Stimulated activated CD4-positive, alpha-beta T cell treated with anti-CD3 and anti-CD28 coated beads, TNF-alpha, amount 100 ng/mL, for 48 hours (primary cell): ENCODE measurements at regions not wholly inside any gene's neighbourhood (a gene's known extent, or its start where the extent isn't known, plus 50 kb on each side); places are given as distances from the start of the nearest gene placed in this dataset.

Experiments used
- DNase-seq, 3 donors: peaks; one replicate each; pipeline ENCODE4 v3.0.0-alpha.2; 2020; ENCODE audit warnings: low read depth in 3 of 3

GRCh38 chr3:144516589-144516988, 545.0 kb downstream of the DIPK2A start:
- no peak for DNase-seq

DNA sequence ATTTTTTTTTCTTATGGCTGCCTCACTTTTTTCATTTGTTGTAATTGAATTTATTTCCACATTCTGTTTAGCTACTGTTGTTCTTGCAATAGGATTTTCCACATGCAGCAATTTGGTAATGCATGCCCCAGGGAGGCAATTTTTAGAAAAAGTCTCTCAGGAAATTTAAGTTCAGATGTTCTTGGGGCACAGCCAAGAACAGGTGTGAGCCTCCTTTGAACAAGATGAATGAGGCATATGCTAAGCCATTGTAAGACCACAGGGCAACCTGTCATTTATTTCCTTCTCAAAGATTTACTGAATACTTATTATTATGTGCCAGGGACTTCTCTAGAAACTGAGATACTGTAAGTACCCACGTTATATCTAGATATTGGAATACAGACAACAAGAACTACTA, 549.5 kb downstream of the DIPK2A start:
- DNase-seq: no peak

GRCh38 chr3:144522456-144522855, 550.8 kb downstream of the DIPK2A start:
- DNase-seq: no peak

DNA sequence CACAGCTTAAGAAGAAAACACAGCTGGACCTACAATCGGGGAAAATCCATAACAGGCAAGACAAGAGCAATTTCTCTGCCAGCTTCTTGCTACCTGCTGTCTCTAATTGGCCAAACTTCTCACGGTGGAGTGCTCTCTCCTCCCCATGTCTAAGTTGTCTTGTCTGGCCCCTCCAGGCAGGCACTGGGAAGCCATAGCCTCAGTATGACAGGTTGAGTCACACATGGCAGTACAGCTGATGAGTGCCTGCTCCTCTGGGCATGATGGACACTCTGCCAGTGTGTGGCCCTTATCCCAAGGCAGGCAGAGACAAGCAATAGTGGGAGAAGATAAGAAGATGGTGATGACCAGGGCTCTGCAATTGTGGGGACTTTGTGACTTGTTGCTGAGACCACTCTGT, 551.8 kb downstream of the DIPK2A start:
- no peak for DNase-seq

DNA sequence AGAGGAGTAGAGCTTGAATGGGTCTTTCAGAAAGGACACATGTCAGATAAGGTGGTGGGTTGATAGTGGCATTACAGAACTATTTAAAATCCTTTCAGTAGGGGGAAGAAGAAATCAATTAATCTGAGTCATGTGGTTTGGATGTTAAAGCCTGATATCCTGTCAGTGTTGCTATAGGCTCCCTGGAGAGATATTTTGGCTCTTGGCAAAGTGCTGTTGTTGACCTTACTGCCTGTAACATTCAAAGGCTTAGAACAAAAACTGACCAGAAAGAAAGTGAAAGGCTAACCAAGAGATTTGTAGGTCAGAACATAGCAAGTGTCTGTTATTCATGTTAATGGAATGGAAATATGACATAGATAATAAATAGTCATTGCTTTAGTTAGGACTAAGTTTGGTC, 552.9 kb downstream of the DIPK2A start:
- no peak for DNase-seq

- no peak for DNase-seq
Measured at GRCh38 chr3:144529566-144529965, 557.9 kb downstream of the DIPK2A start.

GRCh38 chr3:144544871-144545270, 573.2 kb downstream of the DIPK2A start:
- no peak for DNase-seq

- no peak for DNase-seq
Measured at GRCh38 chr3:144546539-144546938, 574.9 kb downstream of the DIPK2A start.

DNA sequence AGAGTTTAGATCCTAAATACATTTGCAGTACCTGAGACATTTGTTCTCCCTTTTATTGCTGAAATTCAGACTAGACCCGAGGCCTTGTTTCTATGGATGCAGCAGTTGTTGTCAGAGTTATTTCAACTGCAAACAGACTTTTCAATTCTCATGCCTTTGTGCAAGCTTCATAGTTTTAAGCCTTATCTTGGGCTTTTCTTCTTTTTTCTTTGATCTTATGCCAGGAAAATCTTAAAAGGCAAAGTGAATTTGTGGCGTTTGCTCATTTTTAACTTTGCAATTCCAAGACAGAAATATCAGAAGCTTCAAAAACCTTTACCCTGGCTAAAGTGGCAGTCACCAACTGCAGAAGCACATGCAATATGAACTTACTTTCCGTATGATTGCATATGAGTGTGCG, 576.7 kb downstream of the DIPK2A start:
- no peak for DNase-seq

GRCh38 chr3:144549166-144549565, 577.5 kb downstream of the DIPK2A start:
- no peak for DNase-seq

DNA sequence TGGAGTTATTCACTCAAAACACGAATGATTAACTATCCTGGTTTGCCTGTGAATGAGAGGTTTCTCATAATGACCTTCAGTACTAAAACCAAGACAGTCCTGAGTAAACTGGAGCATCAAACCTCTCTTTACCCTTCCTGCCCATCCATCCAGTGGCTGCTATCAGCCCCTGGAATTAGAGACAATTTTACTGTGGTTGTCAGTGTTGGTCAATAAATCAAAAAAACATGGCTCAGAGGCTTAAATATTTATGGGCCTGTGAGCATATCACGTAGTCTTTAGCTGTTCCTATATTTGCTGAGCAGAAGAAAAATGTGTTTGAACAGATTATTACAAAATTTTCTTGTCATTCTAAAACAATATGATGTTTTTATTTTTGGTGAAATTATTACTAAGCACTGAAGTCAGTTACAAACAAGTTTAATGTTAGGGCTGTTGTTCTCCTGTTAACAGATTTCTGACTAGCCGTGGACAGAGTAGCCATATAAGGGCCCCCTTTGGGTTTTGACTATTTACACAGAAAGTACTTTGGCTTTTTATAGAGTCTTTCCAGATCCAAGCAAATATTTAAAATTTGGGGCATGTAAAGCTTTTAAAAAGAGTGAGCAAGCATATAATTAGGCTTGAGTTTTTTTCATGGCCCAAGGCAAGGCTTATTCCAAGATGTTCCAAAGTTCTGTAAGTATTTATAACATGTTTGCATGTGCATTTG, 580.9 kb downstream of the DIPK2A start:
- DNase-seq: no peak

GRCh38 chr3:144553301-144553700, 581.7 kb downstream of the DIPK2A start:
- no peak for DNase-seq

DNA sequence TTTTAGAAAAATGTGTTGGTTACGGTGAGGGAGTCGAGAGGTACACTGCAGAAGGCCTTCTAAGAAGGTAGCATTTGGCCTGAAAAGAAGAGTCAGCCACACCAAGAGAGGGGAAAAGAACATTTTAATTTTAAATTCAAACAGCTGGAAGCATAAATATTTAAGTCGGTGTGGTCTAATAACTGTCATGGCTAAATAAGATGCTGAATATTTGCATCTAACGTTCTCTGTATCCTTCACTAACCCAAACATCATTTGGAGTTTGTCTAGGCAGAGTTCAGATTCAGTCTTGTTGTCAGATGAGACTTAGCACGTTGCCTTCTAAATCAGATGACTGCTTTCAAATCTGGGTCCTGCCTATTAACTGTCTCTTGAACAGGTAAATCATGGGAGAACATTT, 583.3 kb downstream of the DIPK2A start:
- DNase-seq: no peak

DNA sequence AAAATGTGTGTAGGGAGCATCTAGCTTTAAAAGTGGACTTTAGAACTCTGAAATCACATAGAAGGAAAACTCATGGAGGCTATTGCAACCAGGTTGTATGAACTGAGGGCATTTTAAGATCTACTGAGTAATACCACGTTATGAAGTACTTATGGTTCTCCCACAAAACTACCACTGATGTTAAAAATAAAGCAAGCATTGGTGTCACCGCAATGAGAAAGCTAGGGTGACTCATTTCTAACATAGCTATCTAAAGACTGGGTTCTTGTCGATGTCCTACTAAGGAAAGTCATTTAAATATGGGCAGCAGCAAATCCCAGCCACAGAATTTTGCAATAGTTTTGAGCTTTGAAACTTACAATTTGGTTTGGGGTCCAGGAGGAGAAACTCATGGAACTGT, 584.8 kb downstream of the DIPK2A start:
- no peak for DNase-seq

- DNase-seq: no peak
Measured at GRCh38 chr3:144557515-144557914, 585.9 kb downstream of the DIPK2A start.

DNA sequence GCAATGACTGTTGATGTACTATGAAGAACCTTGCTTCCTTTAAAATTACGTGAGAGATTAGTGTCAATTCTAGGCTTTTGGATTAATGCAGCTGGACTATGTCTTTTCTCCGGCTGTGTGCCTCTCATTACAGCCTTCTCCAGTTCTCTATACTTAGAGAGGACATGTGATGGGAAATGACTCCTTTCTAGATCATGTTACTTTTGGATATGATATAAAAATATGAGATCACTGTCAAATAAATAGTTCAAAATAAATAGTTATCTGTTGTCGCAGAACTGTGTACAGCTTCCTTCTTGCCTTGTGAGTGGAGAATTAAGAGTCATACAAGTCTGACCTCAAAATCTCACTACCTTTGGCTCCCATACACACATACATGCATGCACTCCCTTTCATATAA, 592.4 kb downstream of the DIPK2A start:
- no peak for DNase-seq

GRCh38 chr3:144566320-144566719, 594.7 kb downstream of the DIPK2A start:
- DNase-seq: no peak

GRCh38 chr3:144569651-144570050, 598.0 kb downstream of the DIPK2A start:
- DNase-seq: no peak

- DNase-seq: no peak
Measured at GRCh38 chr3:144583871-144584270, 612.2 kb downstream of the DIPK2A start.

DNA sequence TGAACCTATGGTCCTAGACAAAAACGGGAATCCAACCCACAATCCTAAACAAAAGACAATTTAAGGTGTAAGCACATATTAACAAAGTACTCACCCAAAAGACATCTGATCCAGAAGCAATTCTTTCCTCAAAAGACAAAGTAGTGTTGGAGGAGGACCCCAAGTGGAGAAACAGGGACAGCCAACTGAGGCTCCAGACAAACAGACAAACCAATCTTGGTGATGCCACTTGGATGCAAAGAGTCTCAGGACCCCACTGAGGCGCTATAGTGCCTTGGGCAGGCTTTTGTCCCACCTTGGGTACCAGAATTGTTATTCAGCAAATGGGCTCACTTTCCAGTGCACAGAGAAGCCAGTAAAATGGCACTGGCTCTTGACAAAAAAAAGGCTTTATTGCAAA, 613.8 kb downstream of the DIPK2A start:
- DNase-seq: no peak

DNA sequence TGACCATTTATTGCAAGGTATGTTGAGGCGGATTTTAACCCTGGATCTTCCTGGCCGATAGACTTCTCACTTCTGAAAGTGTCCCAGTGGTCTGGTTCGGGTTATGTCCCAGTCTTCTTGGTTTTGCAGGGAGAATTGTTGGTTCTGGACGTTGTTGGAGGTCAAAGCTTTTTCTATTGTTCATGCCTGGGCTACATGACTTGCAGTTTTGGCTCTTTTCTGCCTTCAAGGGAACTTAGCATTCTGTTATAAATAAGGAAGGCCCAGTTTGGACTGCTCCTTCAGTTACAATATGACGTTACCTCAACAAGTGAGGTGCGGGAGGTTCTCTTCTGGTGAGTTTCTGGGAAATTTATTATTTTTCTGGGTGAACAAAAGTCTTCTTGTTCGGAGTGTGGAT, 614.3 kb downstream of the DIPK2A start:
- DNase-seq: no peak

GRCh38 chr3:144586382-144586781, 614.8 kb downstream of the DIPK2A start:
- no peak for DNase-seq

DNA sequence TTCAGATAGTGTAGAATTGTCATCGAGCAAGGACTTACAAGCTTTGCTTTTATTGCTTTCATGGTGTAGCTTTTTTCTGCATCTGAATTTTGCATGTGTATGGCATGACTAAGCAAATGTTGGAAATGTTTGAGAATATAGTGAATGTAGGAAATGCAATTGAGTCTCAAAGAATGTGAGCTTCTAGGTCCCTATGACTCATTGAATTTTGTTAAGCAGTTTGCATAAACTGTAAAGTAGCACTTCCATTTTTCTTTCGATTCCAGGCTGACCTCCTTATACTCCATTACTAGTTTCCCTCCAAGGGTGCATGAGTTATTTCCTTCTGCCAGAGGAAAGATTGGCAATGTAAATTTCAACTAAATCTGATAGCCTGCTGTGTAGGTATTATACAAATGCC, 619.2 kb downstream of the DIPK2A start:
- no peak for DNase-seq

- no peak for DNase-seq
Measured at GRCh38 chr3:144593881-144594280, 622.3 kb downstream of the DIPK2A start.
